ENCODE measurements at regions not wholly inside any gene's neighbourhood (a gene's known extent, or its start where the extent isn't known, plus 50 kb on each side); places are given as distances from the start of the nearest gene placed in this dataset.
"Not testable (repeated sequence)": the region's sequence is repeated elsewhere in the genome, so short reads cannot be mapped to it uniquely, and the experiment has no call there.

DNA sequence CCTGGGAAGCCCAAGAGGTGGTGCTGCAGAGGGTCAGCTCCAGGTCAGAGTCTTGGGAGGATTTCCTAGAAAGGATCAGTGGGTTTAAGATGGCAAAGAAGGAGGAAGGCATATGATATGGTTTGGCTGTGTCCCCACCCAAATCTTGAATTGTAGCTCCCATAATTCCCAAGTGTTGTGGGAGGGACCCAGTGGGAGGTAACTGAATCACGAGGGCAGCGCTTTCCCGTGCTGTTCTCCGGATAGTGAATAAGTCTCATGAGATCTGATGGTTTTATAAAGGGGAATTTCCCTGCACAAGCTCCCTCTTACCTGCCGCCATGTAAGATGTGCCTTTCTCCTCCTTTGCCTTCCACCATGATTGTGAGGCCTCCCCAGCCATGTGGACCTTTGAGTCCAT is 240.4 kb downstream of the TOMM20 start:
- not testable (repeated sequence) for H3K9me2 ChIP-seq (replicated peaks; ENCODE audit: insufficient read depth, low read length); H3K27me3 ChIP-seq (ENCODE audit: low read length); H3K9ac ChIP-seq (ENCODE audit: low read length); H3K4me3 ChIP-seq (ENCODE audit: low read length); DNase-seq; H2AFZ ChIP-seq (ENCODE audit: low read length); H3K4me1 ChIP-seq (ENCODE audit: low read length); H3K36me3 ChIP-seq (ENCODE audit: insufficient read depth, low read length); H3K27ac ChIP-seq (ENCODE audit: low read length); H3K79me2 ChIP-seq (ENCODE audit: low read length); H3K9me3 ChIP-seq (ENCODE audit: low read length); H4K20me1 ChIP-seq (ENCODE audit: insufficient read depth, low read depth, low read length); H3K4me2 ChIP-seq (ENCODE audit: low read depth, low read length, poor library complexity, severe bottlenecking)

DNA sequence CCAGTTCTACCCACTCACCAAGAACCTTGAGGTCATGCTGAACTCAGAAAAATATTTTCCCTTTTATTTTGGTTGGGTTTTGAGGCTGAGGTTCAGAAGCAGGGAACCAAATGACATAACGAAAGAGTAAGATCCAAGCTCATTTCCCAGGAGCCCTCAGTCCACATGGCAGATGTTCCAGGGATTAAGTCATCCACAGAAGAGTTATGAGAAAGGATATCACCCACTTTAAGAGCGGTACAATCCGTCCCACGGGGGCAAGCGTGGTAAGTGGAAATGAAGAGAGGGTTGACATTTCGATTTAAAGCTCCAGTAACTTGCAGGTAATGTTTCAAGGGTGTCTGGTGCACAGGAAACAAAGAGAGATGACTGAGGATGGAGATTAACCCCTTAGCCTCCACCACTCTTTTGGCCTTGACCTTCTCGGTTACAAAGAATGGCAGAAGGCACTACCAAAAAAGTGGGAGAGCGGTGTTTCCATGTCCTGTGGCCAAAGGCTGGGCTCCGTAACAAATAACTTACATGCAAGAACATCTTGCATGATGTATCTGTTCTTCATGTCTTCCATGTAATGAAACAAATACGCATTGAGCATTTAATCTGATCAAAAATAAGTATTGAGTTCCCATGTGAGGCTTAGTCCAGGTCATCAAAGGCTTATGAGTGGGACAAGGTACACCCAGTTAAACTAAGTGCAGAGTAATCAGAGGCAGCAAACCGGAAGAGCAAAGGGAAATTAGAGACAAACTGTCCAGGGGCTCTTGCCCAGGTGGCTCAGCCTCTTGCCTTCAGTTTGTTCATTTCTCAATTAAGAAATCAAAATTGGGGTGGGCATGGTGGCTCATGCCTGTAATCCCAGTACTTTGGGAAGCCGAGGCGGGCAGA is 241.4 kb downstream of the TOMM20 start:
- no peaks in the 10 kb centered on the region for H3K36me3 ChIP-seq (ENCODE audit: insufficient read depth, low read length)
- H3K4me2 ChIP-seq (ENCODE audit: low read depth, low read length, poor library complexity, severe bottlenecking), result no peak overlapping the region
- no peak overlapping the region for H3K4me3 ChIP-seq (ENCODE audit: low read length)
- no peak overlapping the region for H3K9ac ChIP-seq (ENCODE audit: low read length)
- H3K79me2 ChIP-seq (ENCODE audit: low read length), result no peaks in the 10 kb centered on the region
- DNase-seq, result no peak
- H3K9me2 ChIP-seq (replicated peaks; ENCODE audit: insufficient read depth, low read length), result no peaks in the 10 kb centered on the region
- H2AFZ ChIP-seq (ENCODE audit: low read length), result no peak overlapping the region
- H3K27me3 ChIP-seq (ENCODE audit: low read length), result no peaks in the 10 kb centered on the region
- H4K20me1 ChIP-seq (ENCODE audit: insufficient read depth, low read depth, low read length), result no peaks in the 10 kb centered on the region
- H3K27ac ChIP-seq (ENCODE audit: low read length), result no peak overlapping the region
- no peaks in the 10 kb centered on the region for H3K4me1 ChIP-seq (ENCODE audit: low read length)
- H3K9me3 ChIP-seq (ENCODE audit: low read length), result no peaks in the 10 kb centered on the region

- no peaks in the 10 kb centered on the region for H3K9me3 ChIP-seq (ENCODE audit: low read length)
- no peaks in the 10 kb centered on the region for H3K27me3 ChIP-seq (ENCODE audit: low read length)
- H3K27ac ChIP-seq (ENCODE audit: low read length), result no peak overlapping the region
- H2AFZ ChIP-seq (ENCODE audit: low read length), result no peak overlapping the region
- no peak overlapping the region for H3K9ac ChIP-seq (ENCODE audit: low read length)
- H3K4me3 ChIP-seq (ENCODE audit: low read length), result no peak overlapping the region
- H3K79me2 ChIP-seq (ENCODE audit: low read length), result no peaks in the 10 kb centered on the region
- H3K4me2 ChIP-seq (ENCODE audit: low read depth, low read length, poor library complexity, severe bottlenecking), result no peak overlapping the region
- no peaks in the 10 kb centered on the region for H3K36me3 ChIP-seq (ENCODE audit: insufficient read depth, low read length)
- DNase-seq, result no peak
- H3K9me2 ChIP-seq (replicated peaks; ENCODE audit: insufficient read depth, low read length), result no peaks in the 10 kb centered on the region
- H3K4me1 ChIP-seq (ENCODE audit: low read length), result no peaks in the 10 kb centered on the region
- no peaks in the 10 kb centered on the region for H4K20me1 ChIP-seq (ENCODE audit: insufficient read depth, low read depth, low read length)
Measured at GRCh38 chr1:234886081-234886984, 242.3 kb downstream of the TOMM20 start.

DNA sequence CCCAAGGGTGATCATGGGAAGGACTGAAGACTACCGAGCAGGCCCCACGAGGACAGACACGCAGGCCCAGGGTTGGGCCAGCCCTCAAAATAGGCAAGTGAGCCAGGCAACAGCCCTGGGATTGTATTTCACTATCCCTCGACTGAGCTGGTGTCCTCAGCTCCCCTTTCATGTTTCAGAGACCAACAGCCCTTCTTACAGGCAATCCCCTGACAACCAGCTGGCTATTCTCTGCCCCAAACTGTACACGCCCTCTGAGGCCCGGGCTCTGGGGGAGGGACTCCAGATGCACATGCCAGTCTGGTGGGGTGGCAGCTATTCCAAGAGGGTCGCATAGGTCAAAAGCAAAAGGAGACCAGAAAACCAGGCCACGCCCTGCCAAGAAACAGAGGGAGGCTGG is 243.0 kb downstream of the TOMM20 start:
- H3K9ac ChIP-seq (ENCODE audit: low read length), result no peak overlapping the region
- no peak overlapping the region for H3K4me2 ChIP-seq (ENCODE audit: low read depth, low read length, poor library complexity, severe bottlenecking)
- no peaks in the 10 kb centered on the region for H3K4me1 ChIP-seq (ENCODE audit: low read length)

DNA sequence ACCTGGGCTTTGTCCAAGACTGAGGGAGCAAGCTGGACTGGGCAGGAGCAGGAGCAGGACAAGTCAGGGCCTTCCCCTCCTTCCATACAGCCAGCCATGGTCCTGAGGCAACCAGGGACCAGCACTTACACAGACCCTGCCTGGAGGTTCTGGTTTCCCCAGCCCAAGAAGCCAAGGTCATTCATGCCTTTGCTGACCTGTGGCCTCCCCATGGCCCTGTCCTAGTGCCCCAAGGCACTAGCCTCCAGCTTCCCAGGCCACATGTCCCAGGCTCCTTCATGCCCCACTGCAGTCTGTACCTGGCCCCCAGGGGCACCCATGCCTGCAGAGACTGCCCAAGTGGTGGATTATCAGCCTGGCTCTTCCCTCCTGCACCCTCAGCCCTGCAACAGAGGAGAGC is 243.9 kb downstream of the TOMM20 start:
- Histone ChIP-seq H3K9me2 (replicated peaks; ENCODE audit: insufficient read depth, low read length) (no peaks in the 10 kb centered on the region), H3K4me2 (ENCODE audit: low read depth, low read length, poor library complexity, severe bottlenecking) (no peak overlapping the region), H4K20me1 (ENCODE audit: insufficient read depth, low read depth, low read length) (no peaks in the 10 kb centered on the region), H3K36me3 (ENCODE audit: insufficient read depth, low read length) (no peaks in the 10 kb centered on the region), H3K9me3 (ENCODE audit: low read length) (no peaks in the 10 kb centered on the region), H3K4me1 (ENCODE audit: low read length) (no peaks in the 10 kb centered on the region), H3K27ac (ENCODE audit: low read length) (no peak overlapping the region), H3K27me3 (ENCODE audit: low read length) (no peaks in the 10 kb centered on the region), H3K4me3 (ENCODE audit: low read length) (no peak overlapping the region), H3K9ac (ENCODE audit: low read length) (no peak overlapping the region), H3K79me2 (ENCODE audit: low read length) (no peaks in the 10 kb centered on the region), H2AFZ (ENCODE audit: low read length) (no peak overlapping the region)
- DNase-seq, result no peak

More for the DNA sequence above, 243.0 kb downstream of the TOMM20 start:
- Histone ChIP-seq H3K9me2 (replicated peaks; ENCODE audit: insufficient read depth, low read length) (no peaks in the 10 kb centered on the region), H3K36me3 (ENCODE audit: insufficient read depth, low read length) (no peaks in the 10 kb centered on the region), H4K20me1 (ENCODE audit: insufficient read depth, low read depth, low read length) (no peaks in the 10 kb centered on the region), H3K9me3 (ENCODE audit: low read length) (no peaks in the 10 kb centered on the region), H3K27me3 (ENCODE audit: low read length) (no peaks in the 10 kb centered on the region), H3K79me2 (ENCODE audit: low read length) (no peaks in the 10 kb centered on the region), H3K4me3 (ENCODE audit: low read length) (no peak overlapping the region), H3K27ac (ENCODE audit: low read length) (no peak overlapping the region), H2AFZ (ENCODE audit: low read length) (no peak overlapping the region)
- DNase-seq, result no peak

DNA sequence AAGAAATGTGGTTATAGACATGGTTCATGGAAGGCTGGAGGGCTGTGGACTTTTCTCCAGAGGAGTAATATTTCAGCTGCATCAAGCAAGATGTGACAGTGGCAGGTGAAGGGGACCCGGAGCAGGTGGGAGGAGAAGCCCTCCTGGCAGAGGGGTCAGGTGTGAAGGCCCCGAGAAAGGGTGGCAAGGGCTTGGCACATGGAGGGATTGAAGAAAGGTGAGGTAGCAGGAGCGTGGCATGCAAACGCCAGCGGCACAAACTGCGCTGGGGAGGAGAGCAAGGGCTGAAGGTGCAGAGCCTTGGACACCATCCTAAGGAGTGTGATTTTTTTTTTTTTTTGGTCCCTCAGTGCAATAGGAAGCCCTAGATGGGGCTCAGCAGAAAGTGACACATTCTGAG is 244.6 kb downstream of the TOMM20 start:
- Histone ChIP-seq H3K9me3 (ENCODE audit: low read length) (no peaks in the 10 kb centered on the region), H3K4me1 (ENCODE audit: low read length) (no peaks in the 10 kb centered on the region), H2AFZ (ENCODE audit: low read length) (no peak overlapping the region), H3K27me3 (ENCODE audit: low read length) (no peaks in the 10 kb centered on the region), H3K9me2 (replicated peaks; ENCODE audit: insufficient read depth, low read length) (no peaks in the 10 kb centered on the region), H3K9ac (ENCODE audit: low read length) (no peak overlapping the region), H3K27ac (ENCODE audit: low read length) (no peak overlapping the region), H3K36me3 (ENCODE audit: insufficient read depth, low read length) (no peaks in the 10 kb centered on the region), H3K4me2 (ENCODE audit: low read depth, low read length, poor library complexity, severe bottlenecking) (no peak overlapping the region), H3K79me2 (ENCODE audit: low read length) (no peaks in the 10 kb centered on the region), H4K20me1 (ENCODE audit: insufficient read depth, low read depth, low read length) (no peaks in the 10 kb centered on the region), H3K4me3 (ENCODE audit: low read length) (no peak overlapping the region)
- DNase-seq, result no peak

GRCh38 chr1:234882898-234883297 is 245.7 kb downstream of the TOMM20 start:
- Histone ChIP-seq H3K4me1 (ENCODE audit: low read length) (no peaks in the 10 kb centered on the region), H3K9me3 (ENCODE audit: low read length) (no peaks in the 10 kb centered on the region), H3K9ac (ENCODE audit: low read length) (no peak overlapping the region), H3K4me3 (ENCODE audit: low read length) (no peak overlapping the region), H4K20me1 (ENCODE audit: insufficient read depth, low read depth, low read length) (no peaks in the 10 kb centered on the region), H3K79me2 (ENCODE audit: low read length) (no peaks in the 10 kb centered on the region), H3K27me3 (ENCODE audit: low read length) (no peaks in the 10 kb centered on the region), H3K9me2 (replicated peaks; ENCODE audit: insufficient read depth, low read length) (no peaks in the 10 kb centered on the region), H2AFZ (ENCODE audit: low read length) (no peak overlapping the region), H3K36me3 (ENCODE audit: insufficient read depth, low read length) (no peaks in the 10 kb centered on the region), H3K27ac (ENCODE audit: low read length) (no peak overlapping the region), H3K4me2 (ENCODE audit: low read depth, low read length, poor library complexity, severe bottlenecking) (no peak overlapping the region)
- DNase-seq, result no peak

Measured in Karpas-422 (cell line).